ENCODE measurements at regions not wholly inside any gene's neighbourhood (a gene's known extent, or its start where the extent isn't known, plus 50 kb on each side); places are given as distances from the start of the nearest gene placed in this dataset.

GRCh38 chr16:31767267-31767666 is 106.3 kb upstream of the ZNF267 start:
- no peak overlapping the region for H2BK12ac ChIP-seq (ENCODE audit: low read depth, low read length)
- no peak overlapping the region for H3K18ac ChIP-seq (ENCODE audit: extremely low read depth, low read length)
- H3K23me2 ChIP-seq (ENCODE audit: low read depth, low read length): no peaks in the 10 kb centered on the region
- ChIA-PET CTCF (ENCODE audit: partially characterized antibody) (no interaction called here), POLR2A (ENCODE audit: partially characterized antibody) (no interaction called here)
- no peak overlapping the region for H2BK120ac ChIP-seq (replicated peaks; ENCODE audit: low read depth, low read length)
- H3K4me3 ChIP-seq (ENCODE audit: extremely low read depth in 1 of 4, insufficient read depth in 2 of 4, low read depth in 3 of 4, low read length in 4 of 4): no peak overlapping the region
- H3K4ac ChIP-seq (replicated peaks; ENCODE audit: insufficient read length, low read depth, low read length): no peak overlapping the region
- H3K4me2 ChIP-seq (ENCODE audit: insufficient read depth in 1 of 2, low read depth in 2 of 2, low read length in 2 of 2): no peak overlapping the region
- H4K8ac ChIP-seq (ENCODE audit: extremely low read depth, insufficient read depth, low read length): no peak overlapping the region
- no peak overlapping the region for H2BK20ac ChIP-seq (ENCODE audit: low read length)
- no peak for FAIRE-seq
- H3K79me2 ChIP-seq (ENCODE audit: control insufficient read depth in 1 of 2, insufficient read depth in 2 of 2, low read length in 2 of 2): no peaks in the 10 kb centered on the region
- no peak overlapping the region for H3K23ac ChIP-seq (ENCODE audit: insufficient read length)
- H4K20me1 ChIP-seq (replicated peaks in 1 of 2; ENCODE audit: control insufficient read depth in 1 of 2, insufficient read depth in 2 of 2, low read length in 2 of 2): no peaks in the 10 kb centered on the region
- H3K27me3 ChIP-seq (replicated peaks in 1 of 4; ENCODE audit: control insufficient read depth in 3 of 4, extremely low read depth in 1 of 4, insufficient read depth in 3 of 4, low read length in 3 of 4): no peaks in the 10 kb centered on the region
- no peaks in the 10 kb centered on the region for H3K79me1 ChIP-seq (ENCODE audit: low read depth, low read length)
- H4K91ac ChIP-seq (replicated peaks; ENCODE audit: insufficient read length, low read length): no peak overlapping the region
- no peak overlapping the region for H2BK15ac ChIP-seq (ENCODE audit: low read length)
- 0 out of 8 replicates have a peak, but pooled peaks cover 0 to 3% (median 0%) of the 10 kb centered on the region in 4 experiments for H3K36me3 ChIP-seq (ENCODE audit: control insufficient read depth in 2 of 4, insufficient read depth in 4 of 4, low read length in 3 of 4)
- H2BK5ac ChIP-seq (ENCODE audit: low read depth, low read length): no peak overlapping the region
- H4K5ac ChIP-seq (ENCODE audit: insufficient read length, low read depth, low read length): no peak overlapping the region
- no peak overlapping the region for H3K9ac ChIP-seq (replicated peaks in 1 of 4; ENCODE audit: extremely low read depth in 1 of 4, low read depth in 3 of 4, low read length in 3 of 4)
- no peak overlapping the region for H3K56ac ChIP-seq (replicated peaks; ENCODE audit: insufficient read length, low read depth, low read length)
- WGBS, 2 experiments (ENCODE audit: extremely low coverage in 1 of 2, insufficient coverage in 1 of 2, insufficient read length in 1 of 2, insufficient replicate concordance in 2 of 2, low coverage in 1 of 2, low lambda C conversion rate in 2 of 2, missing lambda C conversion rate in 1 of 2): 92% methylated on average over 10 of the region's 10 CpGs; no CpG with 5 or more reads in 1 of the 2 experiments
- no peak overlapping the region for H3K27ac ChIP-seq (ENCODE audit: low read depth, low read length)
- no peak overlapping the region for H2AK5ac ChIP-seq (ENCODE audit: low read depth, low read length)
- no peak for DNase-seq (ENCODE audit: low read depth in 1 of 2, low spot score in 2 of 2)
- H3K9me3 ChIP-seq (ENCODE audit: insufficient read depth in 2 of 2, low read depth in 1 of 2, low read length in 1 of 2): peaks cover 63 to 69% of the 10 kb centered on the region in 2 experiments
- no peak overlapping the region for H2AFZ ChIP-seq (ENCODE audit: low read length)
- H3K4me1 ChIP-seq (replicated peaks in 1 of 4; ENCODE audit: control insufficient read depth in 3 of 4, insufficient read depth in 4 of 4, low read length in 3 of 4): no peaks in the 10 kb centered on the region
- no peak overlapping the region for H3K14ac ChIP-seq (ENCODE audit: insufficient read length)
- no peak for TF ChIP-seq TCF12 (IDR thresholded peaks at IDR 0.05; ENCODE audit: low read depth, low read length)
- TF ChIP-seq NANOG (IDR thresholded peaks at IDR 0.05; ENCODE audit: insufficient read depth, low read depth, low read length, poor library complexity, severe bottlenecking): no peak
- no peak for TF ChIP-seq SIN3A (conservative IDR thresholded peaks at IDR 0.05 in 1 of 2, IDR thresholded peaks at IDR 0.05 in 1 of 2; ENCODE audit: low read depth in 1 of 2, low read length in 2 of 2)
- no peak for TF ChIP-seq TAF7 (optimal IDR thresholded peaks at IDR 0.05; ENCODE audit: borderline replicate concordance, low read depth, low read length)
- TF ChIP-seq E2F6 (IDR thresholded peaks at IDR 0.05): no peak
- TF ChIP-seq ATF2 (IDR thresholded peaks at IDR 0.05; ENCODE audit: low read length): no peak
- no peak for TF ChIP-seq SIRT6 (IDR thresholded peaks at IDR 0.05; ENCODE audit: low read length)
- TF ChIP-seq EGR1 (IDR thresholded peaks at IDR 0.05; ENCODE audit: borderline replicate concordance, low read depth, low read length): no peak
- TF ChIP-seq CHD1 (IDR thresholded peaks at IDR 0.05; ENCODE audit: low read depth, low read length): no peak
- TF ChIP-seq SRF (IDR thresholded peaks at IDR 0.05; ENCODE audit: low read depth, low read length): no peak
- TF ChIP-seq HDAC6 (IDR thresholded peaks at IDR 0.05; ENCODE audit: low read depth, low read length): no peak
- TF ChIP-seq BACH1 (IDR thresholded peaks at IDR 0.05; ENCODE audit: low read length): no peak
- TF ChIP-seq JUN (IDR thresholded peaks at IDR 0.05; ENCODE audit: low read depth, low read length): no peak
